GM13976 (cell line): ENCODE measurements at regions not wholly inside any gene's neighbourhood (a gene's known extent, or its start where the extent isn't known, plus 50 kb on each side); places are given as distances from the start of the nearest gene placed in this dataset.

Experiments
- DNase-seq: peaks from one replicate; pipeline ENCODE4 v3.0.0; 2012; ENCODE audit warnings: low spot score
- CTCF ChIP-seq: IDR thresholded peaks from 2 replicates; pipeline ENCODE4 v1.5.1; 2012; ENCODE audit warnings: borderline replicate concordance, mild to moderate bottlenecking; ENCODE audit not compliant: insufficient read depth; ENCODE audit errors: extremely low read depth, missing control alignments, control extremely low read depth
- in situ Hi-C: fragments of 300-500 bp; cut with MboI; formaldehyde crosslinking; loops from one replicate; pipeline ENCODE4 v1.12.0; 2022; ENCODE audit warnings: low sequenced_read_pairs, mixed read lengths, inconsistent platforms; ENCODE audit not compliant: unreplicated experiment

- TF ChIP-seq CTCF: no peak
- in situ Hi-C loops: no loop called here
- no peak for DNase-seq
Observed at GRCh38 chr6:156351346-156351966, 425.7 kb upstream of the ARID1B start.

GRCh38 chr6:156350337-156350736 is 426.8 kb upstream of the ARID1B start:
- DNase-seq: no peak
- TF ChIP-seq CTCF: no peak
- in situ Hi-C loops: no loop called here

DNA sequence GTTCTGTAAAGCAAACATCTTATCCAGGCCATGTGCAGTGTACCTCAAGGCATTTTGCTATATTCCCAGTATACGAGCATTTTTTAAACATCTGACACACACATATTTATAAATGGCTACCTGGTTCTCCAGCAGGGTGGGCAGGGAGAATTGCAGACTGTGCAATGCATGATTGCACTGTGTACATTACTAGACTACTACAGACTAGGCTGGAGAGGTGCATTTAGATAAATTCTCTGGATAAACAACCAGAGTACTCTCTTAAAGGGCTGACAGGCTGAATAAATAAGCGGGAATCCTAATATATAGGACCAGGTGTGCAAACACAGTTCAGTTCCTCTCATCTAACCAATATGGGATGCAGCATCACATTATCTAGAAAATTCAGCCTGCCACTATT is 428.3 kb upstream of the ARID1B start:
- in situ Hi-C loops: no loop called here
- TF ChIP-seq CTCF: no peak
- DNase-seq: no peak

DNA sequence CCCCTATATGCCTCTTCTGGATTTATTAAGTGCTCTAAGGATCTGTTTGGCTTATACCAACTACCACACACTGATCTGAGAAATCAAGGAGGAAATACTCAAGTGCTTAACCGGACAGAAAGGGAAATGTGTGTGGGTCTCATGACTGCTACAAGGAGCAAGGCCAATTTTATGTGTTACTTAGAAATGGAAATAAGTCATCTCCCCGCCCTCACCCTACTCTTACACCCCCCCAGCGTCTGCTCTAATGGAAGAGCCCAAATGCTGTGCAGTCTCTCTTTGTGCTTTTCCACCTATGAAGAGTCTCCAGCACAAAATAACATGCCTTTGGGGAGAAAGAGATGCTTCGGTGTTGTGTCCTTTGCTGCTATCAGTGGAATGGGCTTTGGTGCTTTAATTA is 428.8 kb upstream of the ARID1B start:
- TF ChIP-seq CTCF: no peak
- no peak for DNase-seq
- in situ Hi-C loops: no loop called here

GRCh38 chr6:156347656-156348055 is 429.5 kb upstream of the ARID1B start:
- TF ChIP-seq CTCF: no peak
- no peak for DNase-seq
- in situ Hi-C loops: no loop called here

DNA sequence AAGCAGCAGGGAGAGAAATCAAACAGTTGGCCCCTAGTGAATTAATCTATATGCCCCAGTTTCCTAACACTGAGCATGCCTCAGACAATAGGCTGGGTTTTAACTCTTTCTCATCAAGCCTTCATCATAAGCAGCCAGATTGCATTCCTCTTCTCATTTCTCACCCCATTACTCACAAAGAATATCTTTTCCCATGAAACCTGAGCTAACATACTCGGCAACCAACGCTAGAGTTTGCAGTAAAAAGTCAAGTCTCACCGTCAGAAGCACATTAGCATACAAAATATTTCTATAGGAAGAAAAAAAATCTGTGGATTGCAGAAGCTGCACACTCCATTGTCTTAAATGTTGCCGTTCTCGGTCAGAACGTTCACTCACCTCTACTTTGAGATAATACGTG is 429.9 kb upstream of the ARID1B start:
- in situ Hi-C loops: no loop called here
- no peak for DNase-seq
- no peak for TF ChIP-seq CTCF
